ENCODE measurements at regions not wholly inside any gene's neighbourhood (a gene's known extent, or its start where the extent isn't known, plus 50 kb on each side); places are given as distances from the start of the nearest gene placed in this dataset.
A peak's percentile ranks its signal among the peaks of the same experiment; 100 is the strongest.
"Not testable (repeated sequence)": the region's sequence is repeated elsewhere in the genome, so short reads cannot be mapped to it uniquely, and the experiment has no call there.

GRCh38 chr4:102210806-102211205 lies 134.5 kb downstream of the SLC39A8 start:
- not testable (repeated sequence) for DNase-seq (ENCODE audit: low spot score)

- DNase-seq (ENCODE audit: low spot score), result not testable (repeated sequence)
Observed at GRCh38 chr4:102204634-102205033, 140.6 kb downstream of the SLC39A8 start.

- DNase-seq (ENCODE audit: low spot score), result no peak
Observed at GRCh38 chr4:102196221-102196620, 149.1 kb downstream of the SLC39A8 start.

- DNase-seq (ENCODE audit: low spot score), result no peak
Observed at GRCh38 chr4:102193145-102193544, 152.1 kb downstream of the SLC39A8 start.

- no peak for DNase-seq (ENCODE audit: low spot score)
Observed at GRCh38 chr4:102180046-102180445, 165.2 kb downstream of the SLC39A8 start.

GRCh38 chr4:102174719-102175189 lies 170.5 kb downstream of the SLC39A8 start:
- no peak for DNase-seq (ENCODE audit: low spot score)

GRCh38 chr4:102172341-102172740 lies 172.9 kb downstream of the SLC39A8 start:
- no peak for DNase-seq (ENCODE audit: low spot score)

- DNase-seq (ENCODE audit: low spot score), result no peak
Observed at GRCh38 chr4:102170910-102171309, 174.4 kb downstream of the SLC39A8 start.

GRCh38 chr4:102169345-102169744 lies 175.9 kb downstream of the SLC39A8 start:
- DNase-seq (ENCODE audit: low spot score), result peak; percentile 62

GRCh38 chr4:102168580-102168979 lies 176.7 kb downstream of the SLC39A8 start:
- no peak for DNase-seq (ENCODE audit: low spot score)

- DNase-seq (ENCODE audit: low spot score), result no peak
Observed at GRCh38 chr4:102165584-102165983, 179.7 kb downstream of the SLC39A8 start.

- DNase-seq (ENCODE audit: low spot score), result no peak
Observed at GRCh38 chr4:102163404-102164140, 181.7 kb downstream of the SLC39A8 start.

- DNase-seq (ENCODE audit: low spot score), result no peak
Observed at GRCh38 chr4:102157984-102158383, 187.3 kb downstream of the SLC39A8 start.

GRCh38 chr4:102153391-102153790 lies 191.9 kb downstream of the SLC39A8 start:
- DNase-seq (ENCODE audit: low spot score), result no peak

GRCh38 chr4:102151696-102152095 lies 193.6 kb downstream of the SLC39A8 start:
- no peak for DNase-seq (ENCODE audit: low spot score)

- no peak for DNase-seq (ENCODE audit: low spot score)
Observed at GRCh38 chr4:102143433-102143832, 201.8 kb downstream of the SLC39A8 start.

GRCh38 chr4:102141842-102142241 lies 203.4 kb downstream of the SLC39A8 start:
- DNase-seq (ENCODE audit: low spot score), result no peak

GRCh38 chr4:102139932-102140331 lies 205.3 kb downstream of the SLC39A8 start:
- no peak for DNase-seq (ENCODE audit: low spot score)

- DNase-seq (ENCODE audit: low spot score), result no peak
Observed at GRCh38 chr4:102139132-102139573, 206.1 kb downstream of the SLC39A8 start.

- no peak for DNase-seq (ENCODE audit: low spot score)
Observed at GRCh38 chr4:102137217-102137616, 208.1 kb downstream of the SLC39A8 start.

GRCh38 chr4:102129810-102130209 lies 215.5 kb downstream of the SLC39A8 start:
- DNase-seq (ENCODE audit: low spot score), result no peak

Data from ecto neural progenitor cell (in vitro differentiated cells).